PC-3 (cell line): ENCODE measurements at regions not wholly inside any gene's neighbourhood (a gene's known extent, or its start where the extent isn't known, plus 50 kb on each side); places are given as distances from the start of the nearest gene placed in this dataset.
"Not testable (repeated sequence)": the region's sequence is repeated elsewhere in the genome, so short reads cannot be mapped to it uniquely, and the experiment has no call there.

Source experiments
- ATAC-seq: fragments of 200-7000 bp; cut with Tn5 transposase; 2 replicates; pipeline ENCODE4 v1.9.1; 2020; ENCODE audit warnings: mild to moderate bottlenecking, moderate library complexity
- BruUV-seq: library from RNA; stranded (reverse); fragments of 400-500 nt; replicated peaks from 2 replicates; lab custom pipeline; 2021; lab: Mats Ljungman, UMichigan
- CTCF ChIA-PET: fragments of 300-600 bp; sonication (Branson Sonifier 250); formaldehyde crosslinking; loops from one replicate; lab custom pipeline; 2022; ENCODE audit warnings: antibody characterized with exemption; lab: Charles Lee
- POLR2A ChIA-PET: fragments of 300-600 bp; sonication (Branson Sonifier 250); formaldehyde crosslinking; loops from one replicate; lab custom pipeline; 2022; ENCODE audit warnings: antibody characterized with exemption; ENCODE audit not compliant: unreplicated experiment; lab: Charles Lee
- DNase-seq: peaks from one replicate; pipeline ENCODE4 v3.0.0-alpha.2; 2015
- H2AFZ ChIP-seq: fragments of 300-600 bp; sonication (generic); 2 replicates; pipeline ENCODE4 v1.6.0; 2016; ENCODE audit warnings: antibody characterized with exemption, low read length
- H3F3A ChIP-seq: fragments of 300-600 bp; sonication (generic); one replicate; pipeline ENCODE4 v1.6.0; 2017; ENCODE audit warnings: antibody characterized with exemption, low read length, control low read depth, mild to moderate bottlenecking; ENCODE audit not compliant: unreplicated experiment
- H3K27ac ChIP-seq: fragments of 300-600 bp; sonication (generic); 2 replicates; pipeline ENCODE4 v1.5.1; 2016; ENCODE audit warnings: mild to moderate bottlenecking, low read length
- H3K27me3 ChIP-seq: fragments of 300-600 bp; sonication (generic); 2 replicates; pipeline ENCODE4 v1.6.1; 2016; ENCODE audit warnings: low read length, mixed read lengths
- H3K36me3 ChIP-seq: fragments of 300-600 bp; sonication (generic); 2 replicates; pipeline ENCODE4 v1.6.1; 2016; ENCODE audit warnings: low read depth, mixed run types, low read length, mixed read lengths
- H3K4me1 ChIP-seq: fragments of 300-600 bp; sonication (generic); 2 replicates; pipeline ENCODE4 v1.5.1; 2016; ENCODE audit warnings: low read length; ENCODE audit not compliant: insufficient read depth
- H3K4me2 ChIP-seq: fragments of 300-600 bp; sonication (generic); 2 replicates; pipeline ENCODE4 v1.6.0; 2016; ENCODE audit warnings: low read length
- H3K4me3 ChIP-seq: fragments of 300-600 bp; sonication (generic); 2 replicates; pipeline ENCODE4 v1.5.1; 2016; ENCODE audit warnings: mild to moderate bottlenecking, low read length, mixed read lengths
- H3K79me2 ChIP-seq: fragments of 300-600 bp; sonication (generic); 2 replicates; pipeline ENCODE4 v1.6.1; 2017; ENCODE audit warnings: low read length, mixed read lengths
- H3K9ac ChIP-seq: fragments of 300-600 bp; sonication (generic); 2 replicates; pipeline ENCODE4 v1.6.0; 2016; ENCODE audit warnings: mild to moderate bottlenecking, low read length
- H3K9me2 ChIP-seq: fragments of 300-600 bp; sonication (generic); replicated peaks from 2 replicates; pipeline ENCODE4 v1.6.1; 2016; ENCODE audit warnings: mixed run types, low read length, mixed read lengths
- H3K9me3 ChIP-seq: fragments of 300-600 bp; sonication (generic); 2 replicates; pipeline ENCODE4 v1.6.1; 2016; ENCODE audit warnings: low read length, mixed read lengths
- H4K20me1 ChIP-seq: fragments of 300-600 bp; sonication (generic); 2 replicates; pipeline ENCODE4 v1.6.1; 2016; ENCODE audit warnings: low read length, mixed read lengths
- CTCF ChIP-seq: fragments of 300-600 bp; sonication (generic); conservative IDR thresholded peaks from 2 replicates; pipeline ENCODE4 v1.5.1; 2017; ENCODE audit warnings: antibody characterized with exemption, low read depth, mild to moderate bottlenecking, low read length
- EZH2 ChIP-seq: fragments of 300-600 bp; sonication (generic); IDR thresholded peaks from one replicate; pipeline ENCODE4 v1.6.1; 2017; ENCODE audit warnings: antibody characterized with exemption, mild to moderate bottlenecking, low read length; ENCODE audit not compliant: unreplicated experiment
- EZH2phosphoT487 ChIP-seq: fragments of 300-600 bp; sonication (generic); IDR thresholded peaks from 2 replicates; pipeline ENCODE4 v1.6.1; 2018; ENCODE audit warnings: mild to moderate bottlenecking, antibody characterized with exemption, low read length, borderline replicate concordance
- intact Hi-C: fragments of 100-400 bp; cut with micrococcal nuclease; formaldehyde crosslinking; loops from 2 replicates; pipeline ENCODE4 v1.9.0; 2023

- Histone ChIP-seq H3K9me3 (no peaks in the 10 kb centered on the region), H3K27me3 (peaks cover 2% of the 10 kb centered on the region), H3K4me2 (no peak overlapping the region), H3K9ac (no peak overlapping the region), H3F3A (no peaks in the 10 kb centered on the region), H3K27ac (no peak overlapping the region), H3K79me2 (no peaks in the 10 kb centered on the region), H3K4me1 (no peaks in the 10 kb centered on the region), H3K36me3 (no peaks in the 10 kb centered on the region), H4K20me1 (no peaks in the 10 kb centered on the region), H3K9me2 (no peaks in the 10 kb centered on the region), H3K4me3 (no peak overlapping the region), H2AFZ (no peak overlapping the region)
- TF ChIP-seq EZH2phosphoT487 (no peak), EZH2 (no peak), CTCF (no peak)
- ATAC-seq: no peak
- intact Hi-C loops: no loop called here
- ChIA-PET POLR2A (no interaction called here), CTCF (interaction anchor here (0.6 kb wide), 1 partner anchor 17 kb away, joined by 5 read pairs; no protein-coding TSS in a partner anchor)
- no peak for DNase-seq
- BruUV-seq: no TSS peak
Observed at GRCh38 chr5:179451114-179451827, 99.1 kb upstream of the RUFY1 start.

GRCh38 chr5:179449950-179450349, 100.4 kb upstream of the RUFY1 start:
- H3K4me3 ChIP-seq, H3K9me2 ChIP-seq, H3K4me1 ChIP-seq, H2AFZ ChIP-seq, ATAC-seq, H3K9ac ChIP-seq, CTCF ChIA-PET, H3K9me3 ChIP-seq, H3K27ac ChIP-seq, POLR2A ChIA-PET, intact Hi-C loops, H3K79me2 ChIP-seq, H4K20me1 ChIP-seq, DNase-seq, BruUV-seq, H3K36me3 ChIP-seq, H3K4me2 ChIP-seq, H3F3A ChIP-seq: not testable (repeated sequence)
- peaks cover 11% of the 10 kb centered on the region for H3K27me3 ChIP-seq

- H3K4me2 ChIP-seq, DNase-seq, BruUV-seq, H3K9me2 ChIP-seq, H3K79me2 ChIP-seq, ATAC-seq, H4K20me1 ChIP-seq, H3K36me3 ChIP-seq, CTCF ChIA-PET, H3F3A ChIP-seq, H3K4me1 ChIP-seq, H3K9ac ChIP-seq, H3K27ac ChIP-seq, POLR2A ChIA-PET, H3K9me3 ChIP-seq, intact Hi-C loops, H2AFZ ChIP-seq, H3K4me3 ChIP-seq: not testable (repeated sequence)
- H3K27me3 ChIP-seq: peaks cover 11% of the 10 kb centered on the region
Observed at GRCh38 chr5:179448282-179448681, 102.1 kb upstream of the RUFY1 start.

GRCh38 chr5:179442289-179442688, 97.0 kb upstream of the ADAMTS2 start:
- H3K36me3 ChIP-seq, H3K4me2 ChIP-seq, H3K4me3 ChIP-seq, H3K27ac ChIP-seq, CTCF ChIA-PET, ATAC-seq, H3F3A ChIP-seq, H3K4me1 ChIP-seq, H4K20me1 ChIP-seq, DNase-seq, POLR2A ChIA-PET, H3K9me2 ChIP-seq, intact Hi-C loops, BruUV-seq, H3K9me3 ChIP-seq, H3K9ac ChIP-seq, H2AFZ ChIP-seq, H3K79me2 ChIP-seq: not testable (repeated sequence)
- peaks cover 11% of the 10 kb centered on the region for H3K27me3 ChIP-seq
